Large intestine (tissue), 3 donors: ENCODE measurements at regions not wholly inside any gene's neighbourhood (a gene's known extent, or its start where the extent isn't known, plus 50 kb on each side); places are given as distances from the start of the nearest gene placed in this dataset.
A peak's percentile ranks its signal among the peaks of the same experiment; 100 is the strongest.

Experiments used
- DNase-seq, 2 donors: peaks; one replicate each; pipeline versions ENCODE4 v3.0.0 to v3.0.0-alpha.2; 2013
- H3K27ac ChIP-seq: one replicate; pipeline ENCODE4 v1.5.1; 2013; ENCODE audit warnings: low read length
- H3K27me3 ChIP-seq: 2 replicates; pipeline ENCODE4 v1.6.1; 2013; ENCODE audit warnings: low read length; ENCODE audit not compliant: control insufficient read depth, insufficient read depth
- H3K36me3 ChIP-seq: 2 replicates; pipeline ENCODE4 v1.6.1; 2013; ENCODE audit warnings: low read length; ENCODE audit not compliant: control insufficient read depth, insufficient read depth
- H3K4me1 ChIP-seq: one replicate; pipeline ENCODE4 v1.6.1; 2013; ENCODE audit warnings: low read length; ENCODE audit not compliant: control insufficient read depth, insufficient read depth
- H3K4me3 ChIP-seq: one replicate; pipeline ENCODE4 v1.5.1; 2013; ENCODE audit warnings: low read length
- H3K9me3 ChIP-seq: one replicate; pipeline ENCODE4 v1.6.1; 2013; ENCODE audit warnings: mild to moderate bottlenecking, low read depth, low read length, moderate library complexity; ENCODE audit not compliant: control insufficient read depth
- WGBS: methylation state at CpG from one replicate; pipeline ENCODE4 v1.1.5; 2013; ENCODE audit warnings: low lambda C conversion rate; ENCODE audit not compliant: insufficient coverage; 5-methylcytosine and 5-hydroxymethylcytosine counted together

GRCh38 chr9:129489838-129490582 is 130.9 kb downstream of the C9orf50 start:
- Histone ChIP-seq H3K4me1 (peaks cover 54% of the 10 kb centered on the region), H3K4me3 (peak overlapping the region; percentile 50), H3K27ac (peak overlapping the region; percentile 93), H3K9me3 (no peaks in the 10 kb centered on the region), H3K36me3 (peaks cover 4% of the 10 kb centered on the region), H3K27me3 (no peaks in the 10 kb centered on the region)
- no CpG with 5 or more reads among the region's 15 CpGs for whole genome bisulfite sequencing
- peak in 1 of 2 donors; percentile 24 for DNase-seq

GRCh38 chr9:129487658-129488483 is 133.0 kb downstream of the C9orf50 start:
- Histone ChIP-seq H3K4me3 (peak overlapping the region; percentile 43), H3K27ac (peak overlapping the region; percentile 93), H3K9me3 (no peaks in the 10 kb centered on the region), H3K27me3 (no peaks in the 10 kb centered on the region), H3K4me1 (peaks cover 51% of the 10 kb centered on the region), H3K36me3 (peaks cover 4% of the 10 kb centered on the region)
- peak in 1 of 2 donors; percentile 72 for DNase-seq
- no CpG with 5 or more reads among the region's 46 CpGs for WGBS

GRCh38 chr9:129486756-129487657 is 133.9 kb downstream of the C9orf50 start:
- Histone ChIP-seq H3K4me1 (peaks cover 52% of the 10 kb centered on the region), H3K36me3 (no peaks in the 10 kb centered on the region), H3K27me3 (no peaks in the 10 kb centered on the region), H3K27ac (peak overlapping the region; percentile 93), H3K9me3 (no peaks in the 10 kb centered on the region), H3K4me3 (no peak overlapping the region)
- no peak for DNase-seq
- no CpG with 5 or more reads among the region's 13 CpGs for WGBS

- H3K27ac ChIP-seq: peak overlapping the region; percentile 12
- 100% methylated on average over 1 of the region's 9 CpGs for WGBS
- H3K4me1 ChIP-seq: peaks cover 59% of the 10 kb centered on the region
- H3K9me3 ChIP-seq: no peaks in the 10 kb centered on the region
- H3K36me3 ChIP-seq: no peaks in the 10 kb centered on the region
- no peak for DNase-seq
- H3K27me3 ChIP-seq: no peaks in the 10 kb centered on the region
- H3K4me3 ChIP-seq: no peak overlapping the region
Observed at GRCh38 chr9:129485145-129485774, 135.6 kb downstream of the C9orf50 start.

- Histone ChIP-seq H3K27me3 (no peaks in the 10 kb centered on the region), H3K4me3 (no peak overlapping the region), H3K9me3 (no peaks in the 10 kb centered on the region), H3K4me1 (peaks cover 58% of the 10 kb centered on the region), H3K36me3 (no peaks in the 10 kb centered on the region), H3K27ac (peak overlapping the region; percentile 98)
- 80% methylated on average over 1 of the region's 11 CpGs for WGBS
- no peak for DNase-seq
Observed at GRCh38 chr9:129484352-129485000, 136.4 kb downstream of the C9orf50 start.

- peak; percentile 82 to 89 for DNase-seq
- no peaks in the 10 kb centered on the region for H3K36me3 ChIP-seq
- H3K9me3 ChIP-seq: no peaks in the 10 kb centered on the region
- H3K4me1 ChIP-seq: peaks cover 56% of the 10 kb centered on the region
- no CpG with 5 or more reads among the region's 34 CpGs for WGBS
- peak overlapping the region; percentile 98 for H3K27ac ChIP-seq
- H3K4me3 ChIP-seq: peak overlapping the region; percentile 37
- no peaks in the 10 kb centered on the region for H3K27me3 ChIP-seq
Observed at GRCh38 chr9:129483415-129484351, 137.2 kb downstream of the C9orf50 start.

GRCh38 chr9:129482521-129483414 is 138.1 kb downstream of the C9orf50 start:
- H3K4me1 ChIP-seq: peaks cover 52% of the 10 kb centered on the region

GRCh38 chr9:129481810-129482511 is 138.9 kb downstream of the C9orf50 start:
- no peaks in the 10 kb centered on the region for H3K27me3 ChIP-seq
- peak overlapping the region; percentile 49 for H3K4me3 ChIP-seq
- DNase-seq: peak in 1 of 2 donors; percentile 57
- peak overlapping the region; percentile 98 for H3K27ac ChIP-seq
- no CpG with 5 or more reads among the region's 55 CpGs for WGBS
- H3K36me3 ChIP-seq: no peaks in the 10 kb centered on the region
- H3K9me3 ChIP-seq: no peaks in the 10 kb centered on the region
- H3K4me1 ChIP-seq: peaks cover 51% of the 10 kb centered on the region

More at GRCh38 chr9:129482521-129483414, 138.1 kb downstream of the C9orf50 start:
- peak; percentile 81 to 90 for DNase-seq
- no peaks in the 10 kb centered on the region for H3K27me3 ChIP-seq
- H3K36me3 ChIP-seq: no peaks in the 10 kb centered on the region
- no peaks in the 10 kb centered on the region for H3K9me3 ChIP-seq
- H3K27ac ChIP-seq: peak overlapping the region; percentile 98
- H3K4me3 ChIP-seq: peak overlapping the region; percentile 49
- WGBS: no CpG with 5 or more reads among the region's 93 CpGs
